GM21515 (cell line): ENCODE measurements at regions not wholly inside any gene's neighbourhood (a gene's known extent, or its start where the extent isn't known, plus 50 kb on each side); places are given as distances from the start of the nearest gene placed in this dataset.

Source experiments
- ATAC-seq: cut with Tn5 transposase; IDR thresholded peaks from one replicate; pipeline ENCODE4 v1.9.1; 2021; ENCODE audit not compliant: unreplicated experiment

DNA sequence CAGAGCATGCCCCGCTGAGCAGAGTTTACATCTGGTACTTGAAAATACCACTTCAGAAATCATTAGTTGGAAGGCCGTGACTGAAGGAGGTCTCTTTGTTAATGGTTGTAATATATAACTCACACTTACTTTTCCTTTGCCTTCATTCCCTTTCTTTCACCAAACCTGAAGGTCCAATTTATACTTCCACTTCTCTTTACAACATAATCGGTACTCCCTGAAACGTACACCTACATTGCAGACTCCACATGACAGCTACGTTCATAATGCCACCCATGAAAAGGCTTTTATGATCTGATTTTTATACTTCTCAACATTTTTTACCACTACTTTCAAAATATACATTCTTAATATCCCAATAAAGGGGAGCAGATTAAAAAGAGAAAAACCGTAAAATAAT, 298.7 kb downstream of the C4orf33 start:
- no peak for ATAC-seq

DNA sequence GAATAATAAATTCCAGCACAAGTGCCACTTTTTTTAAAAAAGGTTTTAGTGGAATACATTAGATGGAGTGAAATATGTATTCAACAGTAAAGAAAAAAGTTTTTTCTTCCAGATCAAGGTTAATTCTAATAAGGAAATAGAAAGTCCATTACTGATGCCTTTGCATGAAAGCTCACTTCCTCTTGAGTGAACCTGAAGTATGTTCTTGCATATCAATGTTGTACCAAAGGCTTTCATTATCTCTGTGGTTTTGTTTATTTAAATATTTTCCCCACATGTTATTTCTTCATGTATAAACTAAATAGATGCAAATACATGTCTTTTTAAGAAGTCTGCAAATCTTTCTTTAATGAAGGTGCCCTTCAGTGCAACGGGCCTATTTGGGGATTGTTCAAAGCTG, 307.9 kb downstream of the C4orf33 start:
- ATAC-seq, result no peak

DNA sequence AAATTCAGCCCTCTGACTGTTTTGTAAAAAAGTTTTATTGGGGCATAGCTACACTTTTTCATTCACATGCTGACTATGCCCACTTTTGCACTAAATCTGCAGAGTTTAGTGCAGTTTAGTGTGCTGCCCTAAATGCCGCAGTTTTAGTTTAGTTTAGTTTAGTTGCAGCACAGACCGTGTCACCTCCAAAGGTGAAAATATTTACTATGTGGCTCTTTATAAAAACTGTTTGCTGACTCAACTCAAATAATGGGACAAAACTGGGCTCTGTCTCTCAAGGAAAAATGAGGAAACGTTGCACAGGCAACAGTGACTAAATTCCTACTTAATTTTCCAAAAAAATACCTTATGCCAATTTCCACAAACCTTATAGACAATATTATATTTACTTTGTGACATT, 314.2 kb downstream of the C4orf33 start:
- ATAC-seq, result no peak

DNA sequence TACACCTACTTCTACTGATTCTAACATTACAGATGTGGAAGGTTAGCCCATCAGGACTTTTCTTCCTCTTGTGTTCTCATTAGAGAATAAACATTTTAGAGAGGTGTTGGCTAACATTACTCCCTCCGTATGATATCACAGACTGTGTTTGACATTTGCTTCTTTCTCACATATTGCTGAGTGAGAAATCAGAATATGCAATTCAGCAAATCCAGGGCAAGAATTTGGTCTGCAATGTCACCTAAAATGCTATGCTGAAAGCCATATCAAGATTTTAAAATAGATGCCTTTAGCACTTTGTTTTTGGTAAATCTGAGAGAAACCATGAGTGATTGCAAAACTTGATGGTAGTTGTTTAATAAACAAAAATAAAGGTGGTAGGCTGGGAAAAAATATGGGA, 319.1 kb downstream of the C4orf33 start:
- ATAC-seq, result no peak

DNA sequence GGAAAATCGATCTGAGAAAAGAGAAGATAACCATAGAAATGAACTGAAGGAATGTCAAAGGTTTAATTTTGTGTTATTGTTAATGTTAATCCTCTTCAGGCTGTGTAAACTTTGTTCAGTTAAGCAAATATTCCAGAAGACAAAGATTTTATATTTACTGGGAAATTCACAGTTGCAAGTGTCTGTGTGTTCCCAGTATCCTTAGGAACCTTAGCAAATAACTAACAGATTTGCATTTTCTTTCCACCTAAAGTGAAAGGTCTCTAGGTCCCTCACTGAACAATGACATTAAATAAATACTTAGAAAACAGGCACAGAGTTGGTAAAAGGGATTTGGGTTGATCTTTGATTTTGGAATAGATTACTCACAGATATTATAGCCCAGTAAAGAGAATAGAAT, 324.7 kb downstream of the C4orf33 start:
- no peak for ATAC-seq

DNA sequence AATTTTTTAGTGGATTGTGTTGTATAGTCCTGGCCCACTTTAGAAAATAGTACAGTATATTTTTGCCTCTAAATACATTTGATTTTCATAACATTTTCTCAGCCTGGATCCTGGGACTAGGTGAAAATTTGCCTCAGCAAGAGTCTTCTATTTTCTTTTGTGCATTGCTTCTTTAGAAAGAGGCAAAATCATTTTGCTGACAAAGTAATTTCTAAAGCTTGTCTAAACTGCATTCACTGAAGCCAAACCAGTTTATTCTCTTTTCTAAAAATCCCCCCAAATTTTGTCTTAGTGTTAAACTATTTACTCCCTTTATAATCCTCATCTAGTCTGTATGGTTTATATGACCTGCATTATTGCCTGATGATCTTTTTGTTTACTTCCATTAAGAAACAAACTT, 326.3 kb downstream of the C4orf33 start:
- ATAC-seq, result no peak

DNA sequence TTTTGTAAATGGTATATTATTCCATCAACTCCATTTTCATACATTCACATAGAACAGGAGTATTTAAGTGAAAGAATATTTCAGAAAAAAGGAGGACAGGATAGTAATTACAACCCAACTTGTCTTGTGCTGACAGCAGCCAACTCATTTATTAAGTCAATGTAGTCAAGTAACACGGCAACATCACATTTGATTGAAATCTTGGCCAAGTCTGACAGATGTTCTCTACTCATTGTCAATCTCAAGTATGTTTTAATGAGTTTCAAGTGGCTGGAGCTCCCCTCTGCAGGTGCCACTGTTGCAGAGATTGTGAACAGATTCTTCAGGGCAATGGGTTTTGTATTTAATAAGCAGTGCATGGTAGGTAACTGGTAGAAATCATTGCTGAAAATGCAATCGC, 332.5 kb downstream of the C4orf33 start:
- no peak for ATAC-seq

DNA sequence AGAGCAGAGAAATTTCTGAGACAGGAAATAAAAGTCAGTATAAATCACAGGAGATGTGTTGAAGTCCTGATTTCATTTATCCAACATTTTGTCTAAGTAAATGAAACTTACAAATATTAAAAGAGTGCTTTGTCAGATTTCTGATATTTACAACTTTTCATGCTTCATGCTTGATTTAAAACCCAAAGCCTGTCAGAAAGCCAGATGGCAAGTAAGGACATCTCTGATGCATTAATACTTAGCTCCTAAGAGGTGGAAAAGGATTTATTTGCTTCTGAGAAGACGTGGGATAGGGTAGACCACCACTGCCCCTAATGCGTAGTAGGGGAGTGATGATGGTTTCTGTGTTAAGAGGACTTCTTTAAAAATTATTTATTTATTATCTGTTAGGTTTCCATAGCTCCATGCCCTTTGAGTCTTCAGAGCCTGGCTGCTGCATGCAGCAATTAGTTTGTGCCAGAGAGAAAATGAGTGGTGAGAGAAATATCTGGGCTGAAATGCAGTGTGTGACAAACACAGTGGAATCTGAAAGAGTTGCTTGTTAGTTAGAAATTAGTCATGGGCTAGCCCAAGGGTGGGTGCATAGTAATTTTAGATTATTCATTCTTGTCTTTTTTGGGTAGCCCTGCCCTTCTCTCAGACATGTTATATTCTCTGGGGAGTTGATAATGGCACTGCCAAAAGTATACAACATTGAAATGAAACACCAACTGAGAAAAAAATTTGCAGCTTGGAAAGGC, 333.8 kb downstream of the C4orf33 start:
- no peak for ATAC-seq

DNA sequence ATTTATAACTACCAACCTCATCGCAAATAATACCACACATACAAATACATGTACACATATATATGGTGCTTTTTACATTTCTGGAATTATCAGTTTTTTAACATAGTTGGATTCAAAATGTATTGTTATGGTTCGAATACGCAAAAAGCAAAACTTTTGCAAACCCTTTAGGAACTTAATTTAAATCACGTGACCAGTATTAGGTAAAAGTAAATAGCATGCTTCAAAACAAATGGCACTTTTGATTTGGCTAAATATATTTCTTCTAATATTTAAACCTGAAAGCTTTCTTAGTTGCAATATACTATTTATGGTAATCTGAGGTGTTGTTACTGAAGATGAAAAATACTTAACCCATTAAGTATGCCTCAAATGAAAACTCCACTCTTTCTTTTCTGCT, 341.4 kb downstream of the C4orf33 start:
- ATAC-seq, result no peak

DNA sequence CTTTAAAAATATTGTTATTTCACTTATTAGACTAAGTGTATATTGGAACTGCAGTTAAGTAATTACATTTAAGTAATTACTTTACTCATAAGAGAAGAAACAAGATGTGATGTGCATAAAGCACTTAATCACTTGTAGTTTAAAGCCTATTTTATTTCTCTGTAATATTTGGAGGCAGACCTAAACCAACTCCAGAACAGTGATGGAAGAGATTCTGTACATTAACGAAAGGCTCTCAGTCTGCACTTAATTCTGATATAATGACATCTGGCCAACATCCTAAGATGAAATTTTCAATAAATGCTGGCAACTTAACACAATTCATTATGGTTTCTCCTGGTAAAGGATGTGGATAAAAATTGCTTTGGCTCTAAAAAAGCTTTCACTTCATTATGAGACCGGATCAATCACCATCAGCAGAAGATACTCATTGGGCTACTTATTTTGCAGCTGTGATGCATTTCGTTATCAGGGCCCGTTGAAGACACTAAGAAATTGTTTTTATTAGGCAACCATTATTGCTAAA, 342.6 kb downstream of the C4orf33 start:
- no peak for ATAC-seq

DNA sequence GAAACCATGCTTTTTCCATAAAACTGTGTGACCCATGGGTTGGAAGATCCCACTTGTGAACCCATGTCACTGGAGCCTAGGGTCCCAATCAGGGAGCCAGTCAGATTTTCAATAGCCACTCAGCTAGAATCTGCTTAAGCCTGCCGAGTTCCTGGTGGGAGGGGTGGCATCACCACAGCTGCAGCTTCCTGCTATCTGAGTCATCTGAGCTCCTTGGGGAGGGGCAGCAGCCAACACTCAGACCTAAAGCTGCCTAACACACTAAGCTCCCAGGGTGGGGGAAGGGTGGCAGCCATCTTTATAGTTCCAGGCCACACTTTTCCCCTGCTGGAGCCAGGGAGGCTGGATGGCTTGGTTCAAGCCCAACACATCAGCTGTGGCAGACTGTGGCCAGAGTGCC, 350.1 kb downstream of the C4orf33 start:
- ATAC-seq, result no peak

DNA sequence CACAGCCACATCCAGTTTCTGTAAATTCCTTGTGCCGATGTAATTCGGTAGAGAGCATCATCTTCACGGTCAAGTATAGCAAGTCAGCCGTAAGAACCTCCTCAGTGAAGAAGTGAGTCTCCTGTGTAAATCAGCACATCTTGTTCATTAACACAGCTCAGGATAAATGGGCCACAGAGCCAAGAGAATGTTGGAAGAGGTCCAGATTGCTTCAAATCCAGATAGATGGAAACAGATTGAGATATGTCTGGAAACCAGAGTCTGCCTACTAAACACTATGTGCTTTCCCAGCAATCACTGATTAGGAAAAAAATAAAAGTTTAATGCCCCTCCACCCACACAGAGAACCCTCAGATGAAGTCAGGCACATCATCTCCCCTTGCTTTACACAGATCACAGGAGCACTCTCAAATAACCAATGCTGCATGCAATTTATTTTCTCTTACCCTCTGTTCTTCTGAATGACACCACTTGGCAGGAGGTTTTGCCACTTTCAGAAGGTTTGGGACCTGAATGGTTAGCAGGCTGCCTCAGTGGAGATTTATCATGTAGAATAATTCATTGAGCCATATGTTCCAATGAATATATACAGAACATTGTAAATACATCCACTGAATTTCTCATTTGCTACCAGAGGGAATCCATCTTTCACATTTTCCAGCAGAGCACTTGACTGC, 357.7 kb downstream of the C4orf33 start:
- ATAC-seq, result no peak

DNA sequence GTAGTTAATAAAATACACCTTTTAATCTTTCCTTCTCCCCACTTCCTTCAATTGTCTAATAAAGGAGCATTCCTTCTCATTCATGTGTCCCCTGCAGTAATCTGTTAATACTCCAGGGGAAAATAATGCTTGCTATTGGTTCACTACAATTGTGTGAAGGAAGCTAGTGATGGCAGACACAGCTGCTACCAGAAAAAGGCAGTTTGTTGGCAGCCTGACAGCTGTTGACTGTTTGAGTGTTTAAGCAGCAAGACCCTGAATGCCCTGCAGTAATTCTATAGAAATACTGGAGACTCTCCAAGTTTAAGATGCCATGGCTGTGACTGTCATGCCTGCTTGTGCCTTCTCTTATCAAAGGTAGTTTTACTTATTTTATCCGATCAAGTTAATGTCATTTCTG, 359.5 kb downstream of the C4orf33 start:
- no peak for ATAC-seq

DNA sequence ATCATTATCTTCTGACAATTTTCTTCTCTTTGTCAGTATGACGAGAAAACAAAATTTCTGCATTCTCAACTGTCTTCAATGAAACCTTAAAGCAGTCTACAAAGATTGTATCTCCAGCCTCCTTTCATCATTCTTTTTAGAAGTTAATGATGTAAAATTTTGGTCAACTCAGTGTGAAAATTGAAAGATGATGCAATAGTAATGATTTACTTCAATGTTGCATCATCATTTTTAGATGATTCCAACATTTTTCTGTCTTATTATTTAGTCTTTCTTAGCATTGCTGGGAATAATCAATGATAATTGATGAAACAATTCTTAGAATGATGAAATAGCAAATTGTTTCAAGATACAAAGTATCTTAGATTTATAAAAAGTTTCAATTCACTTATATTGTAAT, 372.7 kb downstream of the C4orf33 start:
- ATAC-seq, result no peak

DNA sequence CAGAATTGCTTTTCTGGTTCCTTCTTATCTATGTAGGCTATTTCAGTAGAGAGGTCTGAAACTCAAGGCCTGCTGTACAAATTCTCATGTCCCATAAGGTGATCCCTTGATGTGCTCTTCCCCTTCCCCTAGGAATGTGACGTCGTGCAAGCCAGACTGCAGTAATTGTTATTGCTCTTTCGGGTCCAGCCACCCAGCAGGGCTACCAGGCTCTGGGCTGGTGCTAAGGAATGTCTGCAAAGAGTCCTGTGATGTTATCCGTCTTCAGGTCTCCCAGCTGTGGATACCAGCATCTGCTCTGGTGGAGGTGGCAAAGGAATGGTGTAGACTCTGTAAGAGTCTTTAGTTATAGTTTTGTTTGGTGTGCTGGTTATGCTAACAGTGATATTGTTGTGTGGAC, 378.7 kb downstream of the C4orf33 start:
- ATAC-seq, result no peak

DNA sequence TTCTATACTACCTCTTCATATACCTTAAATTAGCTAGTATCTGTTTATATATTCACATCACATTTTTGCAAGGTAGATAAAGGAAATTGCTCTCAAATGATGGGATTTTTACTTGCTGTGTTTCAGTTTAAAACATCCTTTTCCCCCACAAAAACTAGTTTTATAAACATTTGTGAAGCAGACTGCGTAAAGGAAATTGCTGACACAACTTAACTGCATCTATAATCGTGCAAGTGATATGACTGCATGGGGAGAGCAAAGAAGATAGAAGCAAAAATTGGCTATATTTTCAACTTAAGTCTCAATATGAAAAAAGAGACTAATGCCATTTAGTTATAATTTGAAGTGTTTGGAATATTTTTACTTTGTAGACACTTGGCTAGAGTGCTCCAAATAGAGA, 385.2 kb downstream of the C4orf33 start:
- ATAC-seq, result no peak

DNA sequence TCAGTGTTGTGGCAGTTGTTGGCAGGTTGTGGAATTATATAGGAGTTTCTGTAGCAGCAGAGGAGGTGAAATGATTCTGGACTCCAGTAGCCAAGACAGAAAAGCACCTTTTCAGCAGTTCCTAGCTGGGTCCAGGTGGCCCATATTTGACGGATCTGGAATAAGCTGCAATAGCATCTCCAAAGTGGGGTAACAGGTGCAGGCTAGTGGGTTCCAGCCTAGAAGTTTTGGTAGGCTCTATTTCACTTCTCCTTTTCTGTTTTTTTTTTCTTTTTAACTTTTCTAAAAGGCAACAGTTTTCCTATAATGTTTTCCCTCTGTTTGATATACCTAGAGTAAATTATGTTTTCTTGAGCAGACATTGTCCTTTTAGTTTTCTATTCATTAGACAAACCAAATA, 392.5 kb downstream of the C4orf33 start:
- ATAC-seq, result no peak

DNA sequence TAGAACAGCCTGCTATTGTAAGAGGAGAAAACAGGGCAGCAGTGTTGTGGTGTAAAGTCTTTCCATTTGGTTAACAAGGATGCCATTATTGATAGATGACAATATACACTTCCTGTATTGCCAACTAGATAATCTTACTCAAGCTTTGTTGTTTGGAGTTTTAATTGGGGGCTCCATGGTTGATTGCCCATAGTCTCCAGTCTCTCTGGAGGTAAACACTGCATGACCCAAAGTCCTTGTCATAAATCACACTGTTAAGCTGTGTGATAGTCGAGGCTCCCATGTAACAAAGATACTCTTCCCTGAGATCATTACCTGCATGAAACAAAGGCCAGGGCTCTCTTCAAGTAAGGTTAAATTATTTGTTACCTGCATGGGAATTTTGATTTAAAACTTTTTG, 394.6 kb downstream of the C4orf33 start:
- no peak for ATAC-seq

DNA sequence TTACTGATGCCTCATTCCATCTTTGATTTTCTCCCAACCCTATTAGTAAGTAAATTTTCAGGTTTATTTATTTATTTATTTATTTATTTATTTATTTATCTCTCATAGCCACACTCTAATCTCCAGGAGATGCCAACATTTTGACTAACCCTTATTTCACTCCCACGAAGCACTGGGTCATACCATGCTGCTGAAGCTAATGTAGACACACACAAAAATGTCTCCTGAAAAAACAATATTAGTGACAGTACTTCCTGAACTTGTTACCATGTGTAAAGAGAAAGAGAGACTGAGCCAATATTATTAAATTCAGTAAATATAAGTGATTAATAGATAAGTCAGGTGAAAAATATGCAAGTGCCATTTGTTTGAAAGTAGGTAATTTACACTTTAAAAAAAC, 402.7 kb downstream of the C4orf33 start:
- ATAC-seq, result no peak

DNA sequence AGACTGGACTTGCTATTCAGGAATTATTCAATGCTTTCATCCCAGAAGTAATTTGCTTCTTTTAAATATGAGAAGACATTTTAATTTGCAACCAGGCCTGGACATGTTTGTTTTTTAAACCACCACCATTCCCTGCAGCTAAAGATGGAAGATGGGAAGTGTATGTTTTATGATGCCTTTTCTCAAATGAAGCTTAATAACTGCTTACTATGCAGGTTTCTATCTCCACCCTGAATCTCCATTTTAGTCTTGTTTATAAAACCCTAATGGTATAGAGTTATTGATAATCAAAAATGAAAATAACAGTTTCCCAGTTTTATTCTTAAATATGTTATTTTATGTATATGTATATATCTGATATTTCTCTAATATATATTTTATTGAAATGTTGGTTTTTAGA, 418.9 kb downstream of the C4orf33 start:
- no peak for ATAC-seq

DNA sequence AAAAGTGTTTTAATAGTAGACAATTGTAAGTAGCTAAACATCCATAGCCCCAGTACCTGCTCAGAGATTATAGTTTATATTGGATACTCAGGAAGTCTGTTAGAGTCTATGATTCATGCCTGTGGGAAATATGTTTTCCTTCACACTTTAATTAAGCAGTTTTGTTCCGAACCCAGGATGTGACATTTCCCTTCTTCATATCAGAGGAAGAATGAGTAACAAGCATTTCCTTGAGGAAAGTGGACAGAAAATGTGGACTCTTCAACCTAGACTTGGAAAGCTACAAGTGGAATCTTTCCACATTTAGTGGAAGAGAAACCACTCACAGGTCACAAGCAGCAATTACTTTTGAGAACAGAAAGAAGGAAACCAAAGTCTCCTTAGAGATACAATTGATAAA, 419.4 kb downstream of the C4orf33 start:
- no peak for ATAC-seq

DNA sequence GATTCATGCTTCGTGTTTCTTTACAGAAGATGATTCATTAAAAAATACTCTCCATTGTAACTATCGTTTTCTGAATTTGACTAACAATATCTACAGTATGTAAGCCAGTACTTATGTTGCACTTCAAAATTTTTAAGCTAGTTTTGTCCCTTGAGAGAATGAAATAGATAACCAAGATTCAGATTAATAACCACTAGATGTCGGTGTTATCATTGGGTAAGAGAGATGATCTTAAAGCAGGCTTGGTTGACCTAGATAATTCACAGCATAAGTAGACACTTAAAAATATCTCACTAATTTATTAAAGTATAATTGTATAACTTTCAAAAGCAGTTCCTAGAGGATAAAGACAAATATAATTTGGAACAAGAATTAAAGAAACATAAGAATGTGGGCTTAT, 430.9 kb downstream of the C4orf33 start:
- ATAC-seq, result no peak

DNA sequence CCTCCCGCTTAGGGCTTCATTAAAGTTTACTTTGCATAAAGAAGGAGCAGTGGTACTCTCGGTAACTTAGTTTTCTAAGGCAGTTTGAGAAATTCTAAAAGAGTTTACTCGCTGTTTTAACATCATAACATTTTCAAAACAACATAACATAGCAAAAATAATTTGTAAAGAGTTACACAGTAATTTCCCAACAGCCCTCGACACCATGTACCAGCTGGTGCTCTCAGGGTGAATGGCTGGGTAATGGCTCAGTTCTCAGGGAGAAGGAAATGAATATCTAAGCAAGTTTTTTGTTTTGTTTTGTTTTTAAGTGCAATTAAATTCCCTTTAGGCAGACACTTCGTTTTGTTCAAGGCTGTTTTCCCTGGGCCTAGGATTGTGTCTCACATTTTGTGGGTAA, 435.3 kb downstream of the C4orf33 start:
- no peak for ATAC-seq
